Astrocyte (in vitro differentiated cells and primary cell): ENCODE measurements at regions not wholly inside any gene's neighbourhood (a gene's known extent, or its start where the extent isn't known, plus 50 kb on each side); places are given as distances from the start of the nearest gene placed in this dataset.

ENCODE experiments used
- DNase-seq: peaks from one replicate; pipeline ENCODE4 v3.0.0-alpha.2; 2010; ENCODE audit warnings: low read depth
- FAIRE-seq: peaks from 2 replicates; lab custom pipeline; 2011; peaks lifted over from hg19 to GRCh38; lab: Jason Lieb, UNC
- H2AFZ ChIP-seq: 2 replicates; pipeline ENCODE4 v1.6.0; 2012; ENCODE audit warnings: low read depth, low read length, inconsistent platforms
- H3K27ac ChIP-seq: 2 replicates; pipeline ENCODE4 v1.5.1; 2011; ENCODE audit warnings: low read depth, low read length, inconsistent platforms
- H3K27me3 ChIP-seq: 2 replicates; pipeline ENCODE4 v1.6.0; 2011; ENCODE audit warnings: low read length, inconsistent platforms; ENCODE audit not compliant: insufficient read depth
- H3K36me3 ChIP-seq: 2 replicates; pipeline ENCODE4 v1.5.1; 2011; ENCODE audit warnings: low read length, inconsistent platforms; ENCODE audit not compliant: insufficient read depth
- H3K4me1 ChIP-seq: 2 replicates; pipeline ENCODE4 v1.5.1; 2011; ENCODE audit warnings: low read length, inconsistent platforms; ENCODE audit not compliant: insufficient read depth
- H3K4me2 ChIP-seq: 2 replicates; pipeline ENCODE4 v1.6.0; 2012; ENCODE audit warnings: low read length, inconsistent platforms
- H3K4me3 ChIP-seq: 2 replicates; pipeline ENCODE4 v1.5.1; 2011; ENCODE audit warnings: low read depth, mild to moderate bottlenecking, low read length, inconsistent platforms; ENCODE audit not compliant: insufficient read depth
- H3K79me2 ChIP-seq: 2 replicates; pipeline ENCODE4 v1.6.0; 2012; ENCODE audit warnings: mild to moderate bottlenecking, low read length, inconsistent platforms; ENCODE audit not compliant: insufficient read depth
- H3K9ac ChIP-seq: 2 replicates; pipeline ENCODE4 v1.6.0; 2012; ENCODE audit warnings: mild to moderate bottlenecking, low read length, inconsistent platforms
- H3K9me3 ChIP-seq: 2 replicates; pipeline ENCODE4 v1.5.1; 2012; ENCODE audit warnings: low read depth, mild to moderate bottlenecking, low read length, inconsistent platforms; ENCODE audit not compliant: insufficient read depth
- H4K20me1 ChIP-seq: 2 replicates; pipeline ENCODE4 v1.6.0; 2012; ENCODE audit warnings: low read length, inconsistent platforms; ENCODE audit not compliant: insufficient read depth
- H3K27ac Mint-ChIP-seq: one replicate; pipeline ENCODE4 v1.8.0; 2021; ENCODE audit warnings: mild to moderate bottlenecking, mixed read lengths; ENCODE audit not compliant: unreplicated experiment
- H3K27me3 Mint-ChIP-seq: one replicate; pipeline ENCODE4 v1.8.0; 2021; ENCODE audit warnings: low read depth, mixed read lengths; ENCODE audit not compliant: unreplicated experiment
- H3K36me3 Mint-ChIP-seq: one replicate; pipeline ENCODE4 v1.8.0; 2021; ENCODE audit warnings: low read depth, mixed read lengths; ENCODE audit not compliant: unreplicated experiment
- H3K4me1 Mint-ChIP-seq: one replicate; pipeline ENCODE4 v1.8.0; 2021; ENCODE audit warnings: low read depth, mixed read lengths; ENCODE audit not compliant: unreplicated experiment
- H3K4me3 Mint-ChIP-seq: one replicate; pipeline ENCODE4 v1.8.0; 2021; ENCODE audit warnings: mild to moderate bottlenecking, moderate library complexity, mixed read lengths; ENCODE audit not compliant: unreplicated experiment
- H3K9me3 Mint-ChIP-seq: one replicate; pipeline ENCODE4 v1.8.0; 2021; ENCODE audit warnings: mild to moderate bottlenecking, mixed read lengths; ENCODE audit not compliant: unreplicated experiment
- CTCF ChIP-seq: IDR thresholded peaks from 2 replicates; pipeline ENCODE4 v1.5.1; 2011; ENCODE audit warnings: low read depth, mild to moderate bottlenecking, inconsistent platforms, low read length, moderate library complexity; ENCODE audit not compliant: insufficient read depth
- EZH2 ChIP-seq: IDR thresholded peaks from 2 replicates; pipeline ENCODE4 v1.6.1; 2012; ENCODE audit warnings: mild to moderate bottlenecking, low read length, inconsistent platforms; ENCODE audit not compliant: insufficient read depth

DNA sequence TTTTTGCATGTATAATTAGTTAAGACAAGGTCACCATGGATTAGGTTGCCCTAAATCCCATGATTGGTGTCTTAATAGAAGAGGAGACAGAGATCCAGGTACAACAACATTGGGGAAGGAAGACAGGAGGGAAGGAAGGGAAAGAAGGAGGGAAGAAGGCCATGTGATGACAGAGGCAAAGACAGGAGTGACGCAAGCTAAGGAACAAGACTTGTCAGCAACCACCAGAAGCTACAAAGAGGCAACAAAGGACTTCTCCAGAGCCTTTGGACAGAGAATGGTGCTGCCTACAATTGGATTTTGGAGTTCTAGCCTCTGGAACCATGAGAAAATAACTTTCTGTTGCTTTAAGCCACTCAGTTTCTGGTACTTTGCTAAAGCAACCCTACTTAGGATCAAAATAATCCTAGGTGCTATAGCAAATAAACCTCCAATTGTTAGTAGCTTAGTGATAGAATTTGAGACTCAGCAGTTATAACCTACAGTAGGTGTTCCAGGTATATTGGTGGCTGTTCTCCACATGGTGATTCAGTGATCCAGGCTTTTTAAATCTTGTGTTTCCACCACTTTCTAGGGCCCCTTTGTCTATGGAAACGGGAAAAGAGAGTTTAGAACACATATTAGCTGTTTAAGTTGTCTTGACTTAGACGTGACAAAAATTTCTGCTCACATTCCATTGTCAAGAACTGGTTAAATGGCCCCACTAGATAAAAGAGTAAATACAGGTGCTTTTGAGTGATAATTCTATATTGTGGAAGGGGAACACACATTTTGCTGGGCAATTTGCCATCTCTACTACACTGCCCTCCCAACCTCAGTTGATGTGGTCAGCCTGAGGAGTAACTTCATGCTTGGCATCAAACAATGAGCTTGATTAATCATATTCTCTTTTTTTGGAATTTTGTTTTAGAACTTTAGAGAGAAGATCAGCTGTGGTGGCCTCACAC is 70.5 kb upstream of the SP4 start:
- Histone ChIP-seq H3K27ac (no peak overlapping the region), H3K79me2 (no peaks in the 10 kb centered on the region), H3K4me1 (no peaks in the 10 kb centered on the region), H3K4me2 (no peak overlapping the region), H3K36me3 (no peaks in the 10 kb centered on the region), H3K27me3 (no peaks in the 10 kb centered on the region), H2AFZ (no peak overlapping the region), H3K4me3 (no peak overlapping the region), H4K20me1 (no peaks in the 10 kb centered on the region), H3K9me3 (no peaks in the 10 kb centered on the region), H3K9ac (no peak overlapping the region)
- Mint-ChIP-seq H3K9me3 (no peaks in the 10 kb centered on the region), H3K27me3 (no peaks in the 10 kb centered on the region), H3K36me3 (no peaks in the 10 kb centered on the region), H3K4me3 (no peak overlapping the region), H3K4me1 (no peaks in the 10 kb centered on the region), H3K27ac (no peak overlapping the region)
- no peak for DNase-seq
- FAIRE-seq = no peak
- TF ChIP-seq CTCF = no peak
- no peak for TF ChIP-seq EZH2

DNA sequence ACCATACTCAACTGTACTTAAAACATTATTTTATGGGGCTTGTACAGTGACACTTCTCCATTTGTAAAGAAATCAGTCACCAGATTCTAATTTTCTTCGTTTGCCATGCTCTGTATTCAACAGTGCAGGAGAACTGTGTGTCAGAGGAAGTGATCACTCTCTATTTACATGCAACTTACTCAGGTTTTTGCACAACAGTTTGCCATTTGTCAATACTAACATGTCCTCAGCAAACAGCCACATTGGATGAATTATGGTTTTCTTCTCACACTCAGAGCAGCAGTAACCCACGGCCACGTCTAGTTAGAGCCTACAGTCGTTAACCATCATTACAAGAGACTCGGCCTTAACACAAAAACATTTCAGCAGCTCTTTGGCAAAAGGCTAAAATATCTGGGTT is 69.2 kb upstream of the SP4 start:
- no peaks in the 10 kb centered on the region for H3K36me3 Mint-ChIP-seq
- no peak overlapping the region for H3K27ac Mint-ChIP-seq
- Histone ChIP-seq H4K20me1 (no peaks in the 10 kb centered on the region), H3K79me2 (no peaks in the 10 kb centered on the region), H3K9me3 (no peaks in the 10 kb centered on the region), H3K4me2 (no peak overlapping the region), H2AFZ (no peak overlapping the region), H3K9ac (no peak overlapping the region), H3K4me3 (no peak overlapping the region), H3K27me3 (no peaks in the 10 kb centered on the region), H3K27ac (no peak overlapping the region), H3K36me3 (no peaks in the 10 kb centered on the region), H3K4me1 (no peaks in the 10 kb centered on the region)
- no peak for FAIRE-seq
- H3K9me3 Mint-ChIP-seq = no peaks in the 10 kb centered on the region
- TF ChIP-seq CTCF (no peak), EZH2 (no peak)
- H3K4me3 Mint-ChIP-seq = no peak overlapping the region
- no peaks in the 10 kb centered on the region for H3K4me1 Mint-ChIP-seq
- DNase-seq = no peak
- H3K27me3 Mint-ChIP-seq = no peaks in the 10 kb centered on the region

GRCh38 chr7:21359163-21359562 is 68.7 kb upstream of the SP4 start:
- H3K9me3 Mint-ChIP-seq = no peaks in the 10 kb centered on the region
- H3K27ac Mint-ChIP-seq = no peak overlapping the region
- Histone ChIP-seq H3K4me3 (no peak overlapping the region), H3K4me1 (no peaks in the 10 kb centered on the region), H3K9ac (no peak overlapping the region), H3K79me2 (no peaks in the 10 kb centered on the region), H3K36me3 (no peaks in the 10 kb centered on the region), H4K20me1 (no peaks in the 10 kb centered on the region), H3K27ac (no peak overlapping the region), H3K4me2 (no peak overlapping the region), H3K9me3 (no peaks in the 10 kb centered on the region), H2AFZ (no peak overlapping the region), H3K27me3 (no peaks in the 10 kb centered on the region)
- TF ChIP-seq EZH2 (no peak), CTCF (no peak)
- FAIRE-seq (no peak), DNase-seq (no peak)
- H3K36me3 Mint-ChIP-seq = no peaks in the 10 kb centered on the region
- no peaks in the 10 kb centered on the region for H3K4me1 Mint-ChIP-seq
- no peak overlapping the region for H3K4me3 Mint-ChIP-seq
- H3K27me3 Mint-ChIP-seq = no peaks in the 10 kb centered on the region
